Osteoblast (primary cell): ENCODE measurements at regions not wholly inside any gene's neighbourhood (a gene's known extent, or its start where the extent isn't known, plus 50 kb on each side); places are given as distances from the start of the nearest gene placed in this dataset.
A peak's percentile ranks its signal among the peaks of the same experiment; 100 is the strongest.

Experiments used
- DNase-seq: peaks from one replicate; pipeline ENCODE4 v3.0.0; 2011; ENCODE audit warnings: low spot score, mixed read lengths; ENCODE audit not compliant: insufficient read length; ENCODE audit errors: missing footprints
- H2AFZ ChIP-seq: 2 replicates; pipeline ENCODE4 v1.6.0; 2011; ENCODE audit warnings: mild to moderate bottlenecking, low read length
- H3K27ac ChIP-seq: 2 replicates; pipeline ENCODE4 v1.5.1; 2011; ENCODE audit warnings: mild to moderate bottlenecking, low read depth, low read length, moderate library complexity
- H3K27me3 ChIP-seq: 2 replicates; pipeline ENCODE4 v1.6.0; 2012; ENCODE audit warnings: mild to moderate bottlenecking, control low read depth, inconsistent platforms, low read length, moderate library complexity; ENCODE audit not compliant: insufficient read depth
- H3K36me3 ChIP-seq: 2 replicates; pipeline ENCODE4 v1.5.1; 2011; ENCODE audit warnings: mild to moderate bottlenecking, low read length, control low read depth, moderate library complexity; ENCODE audit not compliant: insufficient read depth
- H3K4me1 ChIP-seq: 2 replicates; pipeline ENCODE4 v1.5.1; 2011; ENCODE audit warnings: mild to moderate bottlenecking, low read length, control low read depth, moderate library complexity; ENCODE audit not compliant: insufficient read depth
- H3K4me2 ChIP-seq: 2 replicates; pipeline ENCODE4 v1.6.0; 2011; ENCODE audit warnings: mild to moderate bottlenecking, low read length; ENCODE audit not compliant: insufficient read depth
- H3K4me3 ChIP-seq: fragments of 200-600 bp; sonication (generic); 3 replicates; pipeline ENCODE4 v1.5.1; 2012; ENCODE audit warnings: mild to moderate bottlenecking, low read length, inconsistent platforms; ENCODE audit not compliant: insufficient read depth
- H3K79me2 ChIP-seq: 2 replicates; pipeline ENCODE4 v1.6.0; 2012; ENCODE audit warnings: mild to moderate bottlenecking, low read length, control low read depth, inconsistent platforms; ENCODE audit not compliant: insufficient read depth
- H3K9me3 ChIP-seq: 2 replicates; pipeline ENCODE4 v1.5.1; 2011; ENCODE audit warnings: low read depth, low read length, control low read depth
- H4K20me1 ChIP-seq: 2 replicates; pipeline ENCODE4 v1.6.0; 2012; ENCODE audit warnings: mild to moderate bottlenecking, low read length, control low read depth; ENCODE audit not compliant: insufficient read depth
- CTCF ChIP-seq: IDR thresholded peaks from 2 replicates; pipeline ENCODE4 v1.5.1; 2011; ENCODE audit warnings: mild to moderate bottlenecking, low read depth, low read length, moderate library complexity; ENCODE audit errors: extremely low read depth

DNA sequence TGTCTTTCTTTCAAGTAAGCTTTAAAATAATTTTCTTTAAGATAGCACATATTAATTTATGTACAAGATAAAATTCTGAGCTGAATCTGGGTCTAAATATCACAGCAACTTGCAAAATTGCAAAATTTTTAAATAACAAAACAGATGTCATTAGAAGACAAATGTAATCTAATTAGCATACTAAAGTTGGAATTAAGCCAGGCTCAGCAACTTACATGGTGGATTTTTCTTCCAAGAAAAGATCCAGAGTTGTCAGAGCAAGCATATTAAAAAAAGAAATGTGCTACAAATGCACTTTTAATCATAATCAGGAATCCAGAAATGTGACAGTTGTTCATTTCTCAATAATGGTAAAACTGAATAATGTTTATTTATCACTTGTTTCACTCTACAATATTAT is 906.9 kb upstream of the INTU start:
- TF ChIP-seq CTCF, result no peak
- H3K4me1 ChIP-seq, result peaks cover 5% of the 10 kb centered on the region
- H3K4me2 ChIP-seq, result no peak overlapping the region
- no peaks in the 10 kb centered on the region for H4K20me1 ChIP-seq
- no peaks in the 10 kb centered on the region for H3K79me2 ChIP-seq
- no peak overlapping the region for H3K4me3 ChIP-seq
- no peak overlapping the region for H2AFZ ChIP-seq
- H3K27ac ChIP-seq, result no peak overlapping the region
- H3K36me3 ChIP-seq, result no peaks in the 10 kb centered on the region
- DNase-seq, result no peak
- no peaks in the 10 kb centered on the region for H3K27me3 ChIP-seq
- no peaks in the 10 kb centered on the region for H3K9me3 ChIP-seq

GRCh38 chr4:126727461-126727860 is 905.3 kb upstream of the INTU start:
- Histone ChIP-seq H3K79me2 (no peaks in the 10 kb centered on the region), H3K36me3 (no peaks in the 10 kb centered on the region), H2AFZ (peak overlapping the region; percentile 1), H3K4me3 (no peak overlapping the region), H3K4me1 (peaks cover 5% of the 10 kb centered on the region), H3K4me2 (no peak overlapping the region), H4K20me1 (no peaks in the 10 kb centered on the region), H3K9me3 (no peaks in the 10 kb centered on the region), H3K27me3 (no peaks in the 10 kb centered on the region), H3K27ac (peak overlapping the region; percentile 6)
- DNase-seq, result peak; percentile 82
- TF ChIP-seq CTCF, result no peak

- no peak overlapping the region for H2AFZ ChIP-seq
- TF ChIP-seq CTCF, result no peak
- DNase-seq, result peak; percentile 3
- no peak overlapping the region for H3K4me3 ChIP-seq
- H3K79me2 ChIP-seq, result no peaks in the 10 kb centered on the region
- no peak overlapping the region for H3K27ac ChIP-seq
- H3K4me1 ChIP-seq, result peaks cover 5% of the 10 kb centered on the region
- H3K36me3 ChIP-seq, result no peaks in the 10 kb centered on the region
- H4K20me1 ChIP-seq, result no peaks in the 10 kb centered on the region
- no peaks in the 10 kb centered on the region for H3K9me3 ChIP-seq
- no peaks in the 10 kb centered on the region for H3K27me3 ChIP-seq
- H3K4me2 ChIP-seq, result no peak overlapping the region
Measured at GRCh38 chr4:126731062-126731461, 901.7 kb upstream of the INTU start.

DNA sequence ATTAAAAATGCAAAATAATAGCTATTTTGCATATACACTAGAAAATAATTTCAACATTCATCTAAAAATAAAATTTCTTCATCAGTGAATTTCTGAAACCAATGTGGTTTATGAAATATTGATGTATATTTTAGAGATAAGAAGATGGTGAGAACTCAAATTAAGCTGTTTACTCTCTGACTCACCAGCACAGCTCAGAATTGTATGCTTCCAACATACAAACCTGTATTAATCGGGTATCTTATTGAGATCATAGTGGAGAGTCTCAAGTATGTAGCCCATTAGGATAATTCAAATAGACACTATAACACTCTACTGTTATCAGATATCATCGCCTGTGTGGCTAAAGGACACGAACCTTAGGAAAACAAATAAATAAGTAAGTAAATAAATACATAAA is 899.5 kb upstream of the INTU start:
- H2AFZ ChIP-seq, result no peak overlapping the region
- DNase-seq, result no peak
- no peaks in the 10 kb centered on the region for H3K36me3 ChIP-seq
- no peaks in the 10 kb centered on the region for H4K20me1 ChIP-seq
- H3K4me1 ChIP-seq, result no peaks in the 10 kb centered on the region
- no peak for TF ChIP-seq CTCF
- H3K27ac ChIP-seq, result no peak overlapping the region
- H3K79me2 ChIP-seq, result no peaks in the 10 kb centered on the region
- no peak overlapping the region for H3K4me3 ChIP-seq
- no peaks in the 10 kb centered on the region for H3K27me3 ChIP-seq
- H3K4me2 ChIP-seq, result no peak overlapping the region
- no peaks in the 10 kb centered on the region for H3K9me3 ChIP-seq
